Duodenal mucosa (tissue), 2 donors: ENCODE measurements at regions not wholly inside any gene's neighbourhood (a gene's known extent, or its start where the extent isn't known, plus 50 kb on each side); places are given as distances from the start of the nearest gene placed in this dataset.

Source experiments
- H3K27ac ChIP-seq: one replicate; pipeline ENCODE4 v1.7.0; 2013; ENCODE audit warnings: low read depth, low read length
- H3K27me3 ChIP-seq, 2 donors: one replicate each; pipeline ENCODE4 v1.7.0; 2013; ENCODE audit warnings: low read length in 2 of 2, control low read depth in 1 of 2; ENCODE audit not compliant: insufficient read depth in 2 of 2, control insufficient read depth in 1 of 2
- H3K36me3 ChIP-seq, 2 donors: one replicate each; pipeline ENCODE4 v1.7.0; 2013; ENCODE audit warnings: low read length in 2 of 2, control low read depth in 1 of 2; ENCODE audit not compliant: insufficient read depth in 2 of 2, control insufficient read depth in 1 of 2
- H3K4me1 ChIP-seq, 2 donors: one replicate each; pipeline ENCODE4 v1.7.0; 2013; ENCODE audit warnings: low read length in 2 of 2, control low read depth in 1 of 2; ENCODE audit not compliant: insufficient read depth in 2 of 2, control insufficient read depth in 1 of 2
- H3K4me3 ChIP-seq, 2 donors: one replicate each; pipeline ENCODE4 v1.7.0; 2013; ENCODE audit warnings: low read length in 2 of 2, low read depth in 1 of 2
- H3K9ac ChIP-seq, 2 donors: one replicate each; pipeline ENCODE4 v1.7.0; 2013; ENCODE audit warnings: low read length in 2 of 2, low read depth in 1 of 2
- H3K9me3 ChIP-seq, 2 donors: one replicate each; pipeline ENCODE4 v1.7.0; 2013; ENCODE audit warnings: low read length in 2 of 2, control low read depth in 1 of 2; ENCODE audit not compliant: control insufficient read depth in 1 of 2

DNA sequence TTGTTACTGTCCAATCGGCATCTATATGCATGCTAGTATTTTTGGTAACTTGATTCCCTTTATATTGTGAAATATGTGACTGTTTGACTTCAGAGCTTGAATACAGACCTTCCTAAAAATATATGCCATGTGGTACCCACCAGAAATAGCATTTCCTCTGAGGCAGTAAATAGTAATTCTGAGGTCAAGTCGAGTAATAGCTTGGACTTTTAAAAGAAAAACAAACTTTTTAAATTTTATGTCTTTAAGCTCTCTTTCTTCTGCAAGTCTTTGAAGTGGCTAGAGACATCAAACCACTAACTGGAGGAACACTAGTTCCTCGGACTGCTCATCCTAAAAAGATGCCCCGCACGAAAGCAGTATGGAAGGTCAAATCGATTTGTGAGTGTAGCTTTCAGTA is 396.8 kb upstream of the SLC14A2 start:
- no peaks in the 10 kb centered on the region for H3K4me1 ChIP-seq

DNA sequence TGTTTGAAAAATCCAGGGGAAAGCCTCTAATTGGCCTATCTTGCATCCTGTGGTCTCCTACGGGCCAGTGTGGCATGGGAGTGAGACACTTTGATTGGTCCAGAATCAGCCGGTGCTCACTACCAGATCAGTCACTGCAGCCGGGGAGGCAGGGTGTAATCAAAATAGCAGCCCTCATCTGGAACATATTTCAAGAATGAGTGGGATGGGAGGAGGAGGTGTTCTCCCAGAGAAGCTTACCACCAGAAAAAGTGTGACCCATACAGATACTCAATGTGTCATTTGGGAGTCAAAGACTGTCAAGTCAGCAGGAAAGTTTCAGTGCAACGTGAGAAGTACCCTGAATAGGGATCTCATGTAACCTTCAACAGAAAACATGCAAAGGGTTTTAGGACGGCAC is 393.9 kb upstream of the SLC14A2 start:
- H3K27ac ChIP-seq: no peak overlapping the region
- H3K4me1 ChIP-seq: no peaks in the 10 kb centered on the region
- no peaks in the 10 kb centered on the region for H3K36me3 ChIP-seq
- H3K9me3 ChIP-seq: no peaks in the 10 kb centered on the region
- H3K9ac ChIP-seq: no peak overlapping the region
- H3K27me3 ChIP-seq: no peaks in the 10 kb centered on the region
- no peak overlapping the region for H3K4me3 ChIP-seq

More for the DNA sequence above, 396.8 kb upstream of the SLC14A2 start:
- H3K36me3 ChIP-seq: no peaks in the 10 kb centered on the region
- H3K27me3 ChIP-seq: no peaks in the 10 kb centered on the region
- no peak overlapping the region for H3K4me3 ChIP-seq
- H3K9ac ChIP-seq: no peak overlapping the region
- H3K9me3 ChIP-seq: no peaks in the 10 kb centered on the region
- H3K27ac ChIP-seq: no peak overlapping the region

- H3K36me3 ChIP-seq: no peaks in the 10 kb centered on the region
- no peak overlapping the region for H3K27ac ChIP-seq
- H3K9ac ChIP-seq: no peak overlapping the region
- H3K9me3 ChIP-seq: no peaks in the 10 kb centered on the region
- H3K27me3 ChIP-seq: no peaks in the 10 kb centered on the region
- no peak overlapping the region for H3K4me3 ChIP-seq
- no peaks in the 10 kb centered on the region for H3K4me1 ChIP-seq
These were observed 393.1 kb upstream of the SLC14A2 start for GRCh38 chr18:45222180-45222579.

DNA sequence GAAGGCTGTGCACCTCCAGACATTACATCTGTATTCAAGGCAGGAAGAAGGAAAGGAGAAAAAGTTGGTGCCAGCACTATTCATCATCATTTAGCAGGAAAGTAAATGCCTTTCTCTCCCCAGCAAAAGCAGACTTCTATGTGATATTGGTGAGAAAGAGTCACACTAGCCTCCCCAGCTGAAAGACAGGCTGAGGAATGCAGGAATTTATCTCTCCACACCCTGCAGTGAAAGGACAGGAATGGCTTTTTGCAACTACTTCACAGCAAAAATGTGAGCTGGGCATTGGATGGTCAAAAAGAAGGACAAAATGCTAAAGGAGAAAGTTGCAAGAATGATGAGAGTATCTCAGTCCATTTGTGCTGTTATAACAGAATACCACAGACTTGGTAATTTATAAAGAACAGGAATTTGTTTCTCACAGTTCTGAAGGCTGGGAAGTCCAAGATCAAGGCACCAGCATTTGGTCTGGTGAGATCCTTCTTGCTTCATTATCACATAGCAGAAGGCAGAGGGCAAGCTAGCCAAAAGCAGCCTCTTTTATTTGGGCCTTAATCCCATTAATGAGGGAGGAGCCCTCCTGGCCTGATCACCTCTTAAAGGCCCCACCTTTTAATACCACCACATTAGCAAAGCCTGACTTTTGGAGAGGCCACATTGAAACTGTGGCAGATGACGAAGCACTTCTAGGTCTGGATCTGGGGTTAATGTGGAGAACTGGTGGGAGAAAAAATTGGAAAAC is 388.1 kb upstream of the SLC14A2 start:
- H3K9me3 ChIP-seq: no peaks in the 10 kb centered on the region
- no peak overlapping the region for H3K4me3 ChIP-seq
- H3K4me1 ChIP-seq: no peaks in the 10 kb centered on the region
- H3K36me3 ChIP-seq: no peaks in the 10 kb centered on the region
- no peak overlapping the region for H3K27ac ChIP-seq
- no peaks in the 10 kb centered on the region for H3K27me3 ChIP-seq
- H3K9ac ChIP-seq: no peak overlapping the region

GRCh38 chr18:45228796-45229388 is 386.4 kb upstream of the SLC14A2 start:
- Histone ChIP-seq H3K4me3 (no peak overlapping the region), H3K9me3 (no peaks in the 10 kb centered on the region)

DNA sequence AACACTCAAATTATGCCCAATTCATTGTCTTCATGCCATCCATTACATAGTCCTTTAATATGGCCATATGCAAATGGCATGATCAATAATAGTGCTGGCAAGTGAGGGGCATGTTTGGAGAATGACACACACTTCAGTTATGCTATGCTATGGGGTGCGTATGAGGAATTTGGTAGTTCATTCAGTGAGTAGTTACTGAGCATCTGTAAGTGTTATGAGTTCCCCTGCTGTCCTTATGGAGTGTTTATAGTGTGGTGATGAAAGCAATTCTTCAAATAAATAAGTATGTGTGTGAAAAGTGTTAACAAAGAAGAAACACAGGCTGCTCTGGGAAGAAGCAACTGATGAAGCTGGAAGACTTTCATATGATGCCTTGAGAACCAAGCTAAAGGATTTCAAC is 383.7 kb upstream of the SLC14A2 start:
- no peaks in the 10 kb centered on the region for H3K4me1 ChIP-seq
- no peaks in the 10 kb centered on the region for H3K9me3 ChIP-seq
- no peak overlapping the region for H3K9ac ChIP-seq
- no peak overlapping the region for H3K27ac ChIP-seq
- no peak overlapping the region for H3K4me3 ChIP-seq
- no peaks in the 10 kb centered on the region for H3K36me3 ChIP-seq
- no peaks in the 10 kb centered on the region for H3K27me3 ChIP-seq

More at GRCh38 chr18:45228796-45229388, 386.4 kb upstream of the SLC14A2 start:
- no peaks in the 10 kb centered on the region for H3K27me3 ChIP-seq
- H3K27ac ChIP-seq: no peak overlapping the region
- H3K36me3 ChIP-seq: no peaks in the 10 kb centered on the region
- no peaks in the 10 kb centered on the region for H3K4me1 ChIP-seq
- no peak overlapping the region for H3K9ac ChIP-seq

GRCh38 chr18:45232061-45232460 is 383.2 kb upstream of the SLC14A2 start:
- Histone ChIP-seq H3K4me1 (no peaks in the 10 kb centered on the region), H3K4me3 (no peak overlapping the region)

GRCh38 chr18:45236676-45237075 is 378.6 kb upstream of the SLC14A2 start:
- Histone ChIP-seq H3K36me3 (no peaks in the 10 kb centered on the region), H3K4me1 (no peaks in the 10 kb centered on the region), H3K9me3 (no peaks in the 10 kb centered on the region), H3K27ac (no peak overlapping the region), H3K27me3 (no peaks in the 10 kb centered on the region), H3K9ac (no peak overlapping the region), H3K4me3 (no peak overlapping the region)

More at GRCh38 chr18:45232061-45232460, 383.2 kb upstream of the SLC14A2 start:
- H3K36me3 ChIP-seq: no peaks in the 10 kb centered on the region
- H3K27ac ChIP-seq: no peak overlapping the region
- no peaks in the 10 kb centered on the region for H3K9me3 ChIP-seq
- no peaks in the 10 kb centered on the region for H3K27me3 ChIP-seq
- H3K9ac ChIP-seq: no peak overlapping the region

- Histone ChIP-seq H3K36me3 (no peaks in the 10 kb centered on the region), H3K9ac (no peak overlapping the region), H3K27me3 (no peaks in the 10 kb centered on the region), H3K27ac (no peak overlapping the region), H3K9me3 (no peaks in the 10 kb centered on the region), H3K4me1 (no peaks in the 10 kb centered on the region), H3K4me3 (no peak overlapping the region)
These were observed 377.8 kb upstream of the SLC14A2 start for GRCh38 chr18:45237343-45238098.

DNA sequence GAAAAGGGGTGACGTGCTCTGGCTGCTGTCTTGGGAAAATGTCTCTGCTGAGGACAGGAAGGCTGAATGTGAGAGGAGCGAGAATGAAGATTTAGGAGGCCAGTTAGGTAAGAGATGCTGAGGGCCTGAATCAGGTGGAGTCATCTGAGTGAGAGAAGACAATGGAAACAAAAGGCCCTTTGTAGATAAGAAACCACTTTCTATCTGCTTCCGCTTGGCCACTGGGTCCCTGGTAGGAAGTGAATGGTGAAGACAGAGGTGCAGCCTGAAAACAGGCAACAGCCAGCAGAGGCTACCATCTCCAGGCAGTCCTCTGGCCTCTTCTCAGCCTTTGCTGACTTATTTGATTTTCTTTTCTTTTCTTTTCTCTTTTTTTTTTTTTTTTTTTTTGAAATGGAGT is 374.0 kb upstream of the SLC14A2 start:
- no peak overlapping the region for H3K27ac ChIP-seq

More for the DNA sequence above, 374.0 kb upstream of the SLC14A2 start:
- no peaks in the 10 kb centered on the region for H3K27me3 ChIP-seq
- no peaks in the 10 kb centered on the region for H3K9me3 ChIP-seq
- H3K9ac ChIP-seq: no peak overlapping the region
- H3K36me3 ChIP-seq: no peaks in the 10 kb centered on the region
- H3K4me1 ChIP-seq: no peaks in the 10 kb centered on the region
- H3K4me3 ChIP-seq: no peak overlapping the region
